Islet of Langerhans (tissue), 1 donor: ENCODE measurements at regions not wholly inside any gene's neighbourhood (a gene's known extent, or its start where the extent isn't known, plus 50 kb on each side); places are given as distances from the start of the nearest gene placed in this dataset.

ENCODE experiments used
- FAIRE-seq: peaks from one replicate; lab custom pipeline; 2011; peaks lifted over from hg19 to GRCh38; lab: Jason Lieb, UNC

DNA sequence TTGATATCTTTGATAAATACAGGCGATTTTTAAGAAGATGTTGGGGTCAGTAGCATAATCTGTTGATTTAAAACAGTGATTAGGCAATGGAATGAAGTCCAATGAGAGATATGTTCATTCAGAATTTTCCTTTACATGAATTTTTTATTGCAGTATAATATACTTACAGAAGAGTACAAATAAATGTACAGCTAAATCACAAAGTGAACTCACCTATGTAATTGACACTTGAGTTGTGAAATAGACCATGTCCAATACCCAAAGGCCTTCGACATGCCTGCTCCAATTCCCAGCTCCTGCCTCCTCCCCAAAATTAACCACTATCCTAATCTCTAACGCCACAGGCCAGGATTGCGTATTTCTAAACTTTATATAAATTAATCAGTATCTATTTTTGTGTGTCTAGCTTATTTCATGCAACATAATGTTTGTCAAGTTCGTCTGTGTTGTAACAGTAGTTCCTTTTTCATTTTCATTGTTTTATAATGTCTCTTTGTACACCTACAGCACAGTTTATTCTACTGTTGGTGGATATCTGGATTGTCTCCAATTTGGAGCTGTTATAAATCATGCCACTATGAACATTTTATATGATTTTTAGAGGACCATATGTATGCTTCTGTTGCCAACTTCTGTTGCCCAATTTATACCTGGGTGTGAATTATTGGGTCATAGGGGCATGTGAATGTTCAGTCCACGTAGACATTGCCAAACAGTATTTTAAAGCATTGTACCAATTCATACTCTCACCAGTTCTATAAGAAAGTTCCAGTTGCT is 208.3 kb downstream of the TLE1 start:
- no peak for FAIRE-seq

DNA sequence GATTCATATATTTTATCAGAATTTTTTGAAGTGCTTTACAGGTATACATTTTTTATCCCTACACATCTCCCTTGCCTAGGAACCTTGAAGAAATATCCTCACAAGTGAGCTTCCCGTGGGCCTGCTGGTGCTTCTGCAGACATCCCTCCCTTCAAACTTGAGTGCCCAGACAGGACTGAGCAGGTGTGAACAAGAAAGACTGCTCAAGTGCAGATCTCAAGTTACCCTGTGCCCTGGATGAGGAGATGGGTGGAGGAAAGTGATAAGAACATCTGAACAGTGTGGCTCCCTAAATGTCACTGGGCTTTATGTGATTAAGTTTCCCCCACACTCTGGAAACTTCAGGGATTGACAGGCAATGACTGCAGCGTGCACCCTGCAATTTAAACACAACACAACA is 209.8 kb downstream of the TLE1 start:
- FAIRE-seq: no peak

DNA sequence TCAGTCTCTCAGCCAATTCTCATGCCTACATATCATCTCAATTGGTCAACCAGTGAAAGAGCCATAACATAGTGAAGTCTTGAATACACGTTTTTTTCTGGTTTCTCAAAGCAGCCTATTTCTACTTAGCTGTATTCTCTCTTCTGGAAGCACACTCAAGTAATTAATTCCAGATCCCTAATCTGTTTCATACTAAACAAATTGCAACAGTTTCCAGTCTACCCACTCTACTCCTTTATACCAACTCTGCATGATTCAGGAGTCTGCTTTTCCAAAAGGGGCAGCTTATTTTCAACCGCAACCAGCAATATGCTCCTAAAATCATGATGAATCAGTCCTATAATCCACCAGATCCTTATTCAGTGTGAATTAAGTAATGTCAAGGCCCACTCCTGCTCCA is 211.7 kb downstream of the TLE1 start:
- FAIRE-seq: no peak

DNA sequence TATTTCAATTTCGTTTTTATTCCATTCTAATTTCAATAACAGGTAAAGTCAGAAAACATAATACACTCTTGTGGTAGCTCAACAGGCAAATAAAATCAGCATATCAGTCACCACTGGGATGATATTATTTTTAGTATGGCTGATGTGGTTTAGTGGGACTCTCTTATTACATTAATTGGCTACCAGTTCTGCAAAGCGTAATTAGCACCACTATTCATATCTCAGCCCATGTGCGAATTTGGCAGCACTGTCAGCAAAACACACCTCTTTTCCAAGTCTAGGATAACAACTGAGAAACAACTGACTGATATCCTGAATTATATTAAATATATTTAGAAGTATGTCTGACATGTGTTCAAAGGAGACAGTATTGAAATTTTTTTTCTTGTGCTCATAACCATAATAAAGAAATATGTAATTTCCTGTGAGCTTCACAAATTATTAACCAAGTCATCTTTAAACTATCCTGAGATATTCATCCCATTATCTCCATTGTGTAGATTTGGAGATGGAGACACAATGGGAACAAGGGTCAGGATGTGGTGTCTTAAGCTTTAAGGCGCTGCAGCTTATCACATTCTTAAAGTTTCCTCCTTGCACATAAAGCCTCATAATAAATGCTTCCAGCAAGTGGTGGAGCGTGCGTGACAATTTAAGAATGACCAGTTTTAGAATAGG is 212.4 kb downstream of the TLE1 start:
- FAIRE-seq: no peak

DNA sequence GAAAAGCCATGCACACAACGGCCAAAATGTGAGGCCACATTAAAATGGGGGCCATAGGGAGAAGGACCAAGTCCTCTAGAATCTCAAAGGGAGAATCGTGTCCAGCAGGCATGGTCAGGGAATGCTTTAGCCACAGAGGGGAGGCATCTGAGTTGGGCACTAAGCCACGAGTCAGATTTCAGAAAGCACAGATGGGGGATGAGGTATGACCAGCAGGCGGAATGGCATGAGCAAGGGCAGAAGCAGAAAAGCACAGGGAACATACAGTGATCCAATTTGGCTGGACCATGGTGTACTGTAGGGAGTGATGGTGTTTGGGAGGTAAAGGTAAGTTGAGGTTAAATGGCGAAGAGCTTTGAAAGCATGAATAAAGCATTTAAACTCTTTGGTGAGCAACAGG is 214.6 kb downstream of the TLE1 start:
- FAIRE-seq: no peak

DNA sequence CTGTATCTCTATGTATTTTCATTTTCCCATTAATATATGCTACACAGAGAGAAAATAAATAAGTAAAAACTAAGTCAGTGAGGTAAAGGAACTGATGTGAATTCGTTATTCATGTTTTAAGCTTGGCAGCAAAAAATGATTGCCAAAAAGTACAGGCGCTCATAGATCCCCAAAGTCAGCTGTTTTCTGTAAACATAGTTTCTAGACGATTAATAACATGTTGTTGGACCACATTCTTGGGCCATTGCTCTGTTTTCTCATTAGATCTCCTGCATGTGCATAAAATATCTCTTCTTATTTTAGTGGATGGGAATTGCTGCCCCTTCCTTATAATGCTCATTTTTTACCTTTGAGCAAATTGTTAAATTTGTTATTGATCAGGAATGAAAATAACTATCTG is 215.2 kb downstream of the TLE1 start:
- FAIRE-seq: no peak

DNA sequence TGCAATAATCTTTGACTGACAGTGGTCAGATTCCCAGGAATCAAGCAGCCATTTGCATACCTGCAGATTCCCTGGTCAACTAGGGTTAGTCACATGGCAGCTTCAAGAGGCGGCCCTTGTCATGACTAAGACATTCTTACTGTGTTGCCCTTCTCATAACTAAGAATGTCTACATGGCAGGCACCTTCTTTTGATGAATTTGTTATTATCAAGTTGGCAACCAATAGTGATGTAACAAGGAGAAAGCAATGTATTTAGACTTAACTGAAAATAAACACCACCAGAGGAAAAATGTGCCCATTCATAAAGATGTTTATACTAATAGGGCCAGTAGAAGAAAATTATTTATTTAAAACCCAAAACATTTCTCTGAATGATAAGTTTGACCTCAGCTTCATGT is 215.6 kb downstream of the TLE1 start:
- FAIRE-seq: no peak

DNA sequence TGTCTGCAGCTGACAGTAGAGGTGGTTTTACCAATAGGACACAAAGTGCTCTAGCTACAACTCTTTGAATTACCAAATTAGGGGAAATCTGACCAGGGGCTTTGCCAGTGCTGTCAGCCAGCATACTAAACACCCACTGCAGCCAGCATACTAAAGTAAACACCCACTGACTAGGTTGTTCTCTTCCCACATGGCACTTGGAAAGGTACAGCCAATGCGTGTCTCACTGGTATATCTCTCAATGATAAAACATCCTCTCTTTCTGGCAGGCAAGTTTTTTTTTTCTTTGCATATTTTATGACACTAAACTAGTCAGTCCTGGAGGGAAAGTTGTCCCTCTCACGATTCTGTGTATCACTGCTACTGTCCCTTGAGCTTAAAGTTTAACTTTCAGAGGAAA is 216.1 kb downstream of the TLE1 start:
- no peak for FAIRE-seq

DNA sequence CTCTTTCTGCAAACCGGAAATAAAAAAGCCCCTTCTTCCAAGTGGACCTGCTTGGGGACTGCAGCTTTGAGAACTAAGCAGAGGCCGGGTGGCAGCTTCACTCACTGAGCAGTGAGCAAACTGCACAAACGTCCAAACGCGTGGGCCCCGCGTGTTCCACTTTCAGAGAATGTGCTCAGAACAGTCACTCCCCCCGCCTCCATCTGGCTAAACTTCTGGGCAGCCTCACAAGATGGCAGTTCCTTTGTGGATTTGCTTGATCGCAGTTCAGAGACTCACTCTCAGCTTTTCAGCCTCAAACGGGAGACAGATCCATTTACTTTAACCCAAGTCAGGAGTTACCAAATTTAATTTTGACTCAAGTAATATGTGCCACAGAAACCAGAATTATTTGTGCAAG is 216.6 kb downstream of the TLE1 start:
- FAIRE-seq: no peak

DNA sequence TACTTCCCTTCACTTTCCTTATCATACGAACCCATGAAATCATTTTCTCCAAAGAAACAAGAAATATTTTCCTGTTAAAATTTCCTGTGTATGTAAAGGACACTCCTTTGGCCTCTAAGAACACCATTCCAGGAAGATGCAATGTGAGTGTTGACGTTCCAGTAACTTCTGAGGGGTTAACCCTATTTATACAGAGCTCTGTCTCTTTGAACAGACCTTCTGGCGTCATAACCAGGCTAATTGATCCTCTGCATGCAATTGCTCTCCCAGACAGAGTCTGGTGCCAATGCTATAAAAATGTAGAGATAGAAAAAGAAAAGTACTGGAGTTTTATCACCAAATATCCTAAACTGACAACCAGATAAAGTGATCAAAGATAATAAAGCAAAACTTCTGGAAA is 218.5 kb downstream of the TLE1 start:
- no peak for FAIRE-seq

DNA sequence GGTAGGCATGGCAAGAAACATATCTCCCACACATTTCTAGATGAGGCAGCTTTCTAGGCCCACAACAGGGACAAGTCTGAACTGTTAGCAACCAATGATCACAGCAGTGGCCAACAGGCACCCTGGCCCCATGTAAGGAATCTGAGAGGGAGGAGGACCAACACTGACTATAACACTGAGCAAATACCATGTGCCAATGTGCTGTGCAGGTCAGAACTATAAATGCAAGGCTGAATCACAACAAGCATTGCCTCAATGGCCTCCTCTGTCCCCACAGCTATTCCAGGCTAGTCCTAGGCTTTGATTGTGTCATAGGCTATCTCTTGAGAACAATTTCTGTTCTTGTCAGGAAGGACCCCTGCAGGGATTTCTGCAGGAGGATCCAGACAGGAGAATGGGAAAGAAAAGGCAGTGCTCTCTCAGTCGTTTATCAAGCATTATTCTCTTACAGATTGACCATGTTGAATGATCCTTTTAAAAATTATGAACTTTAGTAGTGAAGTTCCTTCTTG is 221.2 kb downstream of the TLE1 start:
- no peak for FAIRE-seq

DNA sequence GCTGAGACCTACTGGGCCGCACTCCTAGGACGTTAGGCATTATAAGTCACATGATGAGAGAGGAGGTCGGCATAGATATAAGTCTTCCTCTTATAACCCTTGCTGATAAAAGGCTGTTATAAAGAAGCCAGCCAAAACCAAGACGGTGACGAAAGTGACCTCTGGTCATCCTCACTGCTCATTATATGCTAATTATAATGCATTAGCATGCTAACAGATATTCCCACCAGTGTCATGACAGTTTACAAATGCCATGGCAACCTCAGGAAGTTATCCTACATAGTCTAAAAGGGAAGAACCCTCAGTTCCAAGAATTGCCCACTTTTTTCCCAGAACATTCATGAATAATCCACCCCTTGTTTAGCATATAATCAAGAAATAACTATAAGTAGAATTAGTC is 222.4 kb downstream of the TLE1 start:
- no peak for FAIRE-seq

DNA sequence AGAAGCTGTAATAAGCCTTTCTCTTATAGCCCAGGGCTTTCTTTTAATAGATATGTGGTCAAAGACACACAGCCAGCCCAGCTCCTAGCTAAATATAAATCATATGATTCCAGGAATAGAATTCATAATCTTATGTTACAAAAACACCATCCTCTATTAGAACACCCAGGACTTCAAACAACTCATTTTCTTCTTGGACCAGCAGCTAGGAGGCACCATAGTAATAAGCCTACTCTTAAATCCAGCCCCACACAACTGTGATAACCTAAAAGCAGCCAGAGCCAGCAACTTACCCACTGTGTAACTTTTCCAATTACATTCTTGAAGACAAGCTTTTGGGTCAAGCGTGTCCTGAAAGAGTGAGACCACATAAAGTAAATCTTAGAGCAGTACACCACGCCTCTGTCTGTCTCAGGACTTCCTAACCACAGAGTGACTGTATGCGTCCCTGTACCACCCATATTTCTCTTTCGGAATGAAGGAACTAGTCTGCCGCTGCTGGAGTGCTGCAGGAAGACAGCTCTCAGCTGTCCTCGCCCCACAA is 223.8 kb downstream of the TLE1 start:
- FAIRE-seq: no peak

DNA sequence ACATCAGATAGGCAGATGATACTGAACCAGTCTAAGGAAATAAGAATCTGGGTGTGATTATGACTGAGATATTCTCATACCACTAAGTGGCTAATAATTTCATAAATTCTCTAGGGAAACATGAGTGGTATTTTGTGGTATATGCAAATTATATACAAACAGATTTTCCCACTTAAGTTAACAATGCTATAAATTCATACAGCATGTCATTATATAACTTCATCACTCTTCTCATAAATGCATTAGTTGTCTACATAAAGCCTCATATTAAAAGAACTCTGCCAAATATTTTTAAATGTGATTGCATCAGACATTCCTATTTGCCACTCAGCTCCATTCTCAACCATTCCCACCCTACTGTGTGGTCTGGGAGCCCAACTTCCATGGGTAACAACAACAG is 226.5 kb downstream of the TLE1 start:
- FAIRE-seq: no peak

DNA sequence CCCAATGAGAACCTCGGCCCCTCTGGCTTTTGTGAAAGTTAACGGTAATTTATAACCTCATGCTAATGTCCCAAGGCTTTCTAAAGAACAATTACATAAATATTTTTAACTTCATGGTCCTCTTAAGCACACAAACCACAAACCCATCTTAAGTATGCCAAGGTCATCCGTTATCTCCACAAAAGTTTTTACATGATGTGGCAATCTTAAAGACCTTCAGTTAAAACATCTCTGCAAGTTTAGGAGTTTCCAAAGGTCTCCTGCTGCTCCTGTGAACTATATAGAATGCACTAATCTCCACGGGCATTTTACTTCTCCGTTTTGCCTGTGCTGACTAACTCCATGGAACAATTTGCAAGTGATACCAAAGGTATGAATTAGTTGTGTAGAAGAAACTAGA is 228.2 kb downstream of the TLE1 start:
- no peak for FAIRE-seq

DNA sequence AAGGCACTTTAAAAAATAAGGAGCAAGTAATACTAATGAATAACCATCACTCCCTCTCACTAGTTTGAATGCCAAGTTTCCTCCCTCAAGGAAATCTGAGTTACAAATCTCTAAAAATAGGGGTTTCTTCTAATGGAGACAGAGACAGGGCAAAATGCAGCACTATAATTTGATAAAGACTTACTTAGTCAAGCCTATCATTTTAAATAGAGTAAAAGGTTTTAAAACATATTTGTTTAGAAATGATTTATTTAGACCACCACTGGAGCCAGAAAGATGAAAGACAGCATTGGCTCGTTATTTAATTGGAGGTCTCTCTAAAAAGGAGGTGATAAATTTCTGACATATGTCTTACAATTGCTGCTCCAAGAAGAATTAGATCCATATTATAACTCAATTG is 228.7 kb downstream of the TLE1 start:
- FAIRE-seq: no peak

DNA sequence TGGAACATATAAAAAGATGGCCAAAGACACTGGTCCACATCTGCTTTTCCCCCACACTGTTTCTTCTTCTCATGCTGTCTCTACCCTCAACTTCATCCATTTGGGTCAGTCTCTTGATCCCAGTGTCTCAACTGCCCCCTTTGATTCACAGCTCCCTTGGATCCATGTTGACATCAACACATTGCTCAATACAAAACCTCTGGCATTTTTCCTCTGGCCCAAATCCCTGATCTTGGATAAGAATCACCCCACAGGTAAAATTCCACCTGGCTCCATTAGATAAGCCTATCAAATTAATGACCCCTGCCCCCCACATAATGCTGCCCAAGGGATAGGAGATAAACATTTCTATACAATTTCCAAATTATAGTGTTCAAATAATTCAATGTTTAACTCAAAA is 229.8 kb downstream of the TLE1 start:
- no peak for FAIRE-seq

DNA sequence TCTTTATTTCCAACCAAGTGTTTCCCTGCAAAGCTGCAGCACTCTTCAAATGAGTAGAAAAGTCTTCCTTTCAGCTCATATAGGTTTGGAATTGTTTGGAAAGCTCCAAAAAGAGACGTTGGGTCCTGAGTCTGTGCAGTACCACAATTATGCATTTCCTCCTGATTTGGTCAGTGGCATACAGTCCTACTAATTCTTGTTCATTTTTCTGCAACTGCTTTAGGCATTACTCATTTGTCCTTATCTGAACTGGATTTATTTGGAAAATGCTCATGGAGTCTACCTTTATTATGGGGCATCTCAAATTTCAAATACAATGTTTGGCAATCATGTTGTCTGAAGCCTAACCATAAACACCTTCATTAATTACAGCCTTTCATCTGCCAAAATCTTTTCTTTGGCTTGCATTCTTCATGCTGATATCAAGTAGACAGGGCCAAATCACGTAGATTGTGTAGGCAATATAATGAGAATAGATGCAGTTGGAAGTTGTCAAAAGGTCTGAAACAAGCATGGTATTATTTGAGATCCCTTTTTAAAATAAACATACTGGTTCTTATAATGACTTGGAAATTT is 232.8 kb downstream of the TLE1 start:
- no peak for FAIRE-seq

DNA sequence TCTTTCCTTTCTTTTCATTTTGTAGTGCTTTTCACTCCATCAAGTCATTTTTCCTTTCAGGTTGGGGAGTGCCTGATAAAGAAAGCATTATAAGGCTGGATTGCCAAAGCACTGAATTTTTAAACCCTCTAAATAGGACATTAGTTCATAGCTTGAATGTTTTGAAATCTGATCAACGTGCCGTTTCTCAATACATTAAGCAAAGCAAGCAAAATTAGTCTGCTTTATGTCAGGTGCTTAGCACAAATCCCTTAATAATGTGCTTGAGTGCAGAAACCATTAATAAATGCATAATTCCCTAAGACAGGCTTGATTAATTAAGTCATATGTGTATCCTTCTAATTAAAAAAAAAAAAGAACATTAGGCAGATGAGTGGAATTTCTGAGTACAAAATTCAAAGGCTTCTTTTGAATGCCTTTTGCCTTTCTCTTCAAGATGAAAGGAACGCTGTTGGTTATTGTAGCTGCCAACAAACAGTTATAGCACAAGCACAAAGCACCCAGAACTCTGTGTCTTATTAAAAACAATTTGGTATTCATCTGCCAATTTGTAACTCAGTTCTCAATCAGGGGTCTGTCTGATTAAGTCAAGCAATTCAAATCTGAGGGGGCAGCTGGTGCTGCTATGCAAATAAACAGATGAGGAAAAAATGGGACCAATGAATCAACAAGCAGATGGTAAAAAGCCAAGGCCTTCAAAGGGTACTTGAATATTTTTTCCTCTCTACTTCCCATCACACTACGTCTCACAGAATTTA is 233.7 kb downstream of the TLE1 start:
- FAIRE-seq: peak; percentile 41

DNA sequence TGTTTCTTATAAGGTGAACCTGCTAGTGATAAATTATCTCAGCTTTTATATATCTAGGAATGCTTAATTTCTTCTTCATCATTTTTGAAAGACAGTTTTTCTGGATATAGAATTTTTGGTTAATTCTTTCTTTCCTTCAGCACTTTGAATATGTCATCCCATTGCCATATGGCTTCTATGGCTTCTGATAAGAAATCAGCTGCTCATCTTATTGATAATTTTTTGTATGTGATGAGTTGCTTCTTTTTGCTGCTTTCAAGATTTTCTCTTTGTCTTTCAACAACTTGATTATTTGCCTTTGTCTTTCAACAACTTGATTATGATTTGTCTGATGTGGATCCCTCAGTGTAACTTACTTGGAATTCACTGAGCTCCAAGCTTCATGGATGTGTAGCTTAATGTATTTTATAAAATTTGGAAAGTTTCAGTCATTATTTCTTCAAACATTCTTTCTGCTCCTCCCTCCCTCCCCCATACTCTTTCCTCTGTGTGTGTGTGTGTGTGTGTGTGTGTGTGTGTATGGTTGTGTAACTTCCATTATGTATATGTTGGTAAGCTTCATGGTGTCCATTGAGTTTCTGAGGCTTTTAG is 243.9 kb downstream of the TLE1 start:
- FAIRE-seq: no peak

DNA sequence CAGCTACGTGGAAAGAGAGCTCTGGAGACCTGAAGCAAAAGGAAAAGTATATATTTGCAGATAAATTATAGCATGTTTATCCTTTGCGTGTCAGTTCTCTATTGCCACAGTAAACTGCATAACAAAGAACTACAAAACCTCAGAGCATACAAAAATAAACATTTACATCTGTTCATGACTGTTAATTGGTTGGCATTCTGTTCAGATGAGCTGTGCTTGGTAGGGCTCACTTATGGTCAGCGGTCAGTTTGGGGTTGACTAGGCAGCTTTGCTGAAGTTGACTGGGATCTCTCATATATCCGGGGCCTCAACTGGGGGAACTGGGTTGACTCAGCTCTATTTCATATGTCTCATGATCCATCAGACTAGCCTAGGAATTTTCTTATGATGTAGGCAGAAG is 257.7 kb downstream of the TLE1 start:
- FAIRE-seq: no peak

DNA sequence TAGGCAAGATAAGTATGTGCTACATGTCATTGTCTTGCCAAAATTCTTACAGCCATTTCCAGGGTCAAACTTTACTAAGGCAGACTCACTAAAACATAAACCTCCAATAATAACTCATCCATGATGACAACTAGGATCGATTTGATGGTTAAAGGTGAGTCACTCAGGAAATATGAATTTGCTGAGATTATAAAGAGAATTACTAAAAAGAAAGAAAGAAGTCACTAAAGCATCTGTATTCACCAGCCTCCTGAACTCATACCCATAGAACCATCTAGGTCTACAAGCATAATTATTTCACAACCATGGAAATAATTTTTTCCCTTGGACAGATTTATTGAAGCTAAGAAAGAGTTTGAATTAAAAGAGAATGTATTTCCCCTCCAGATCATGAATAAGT is 258.6 kb downstream of the TLE1 start:
- no peak for FAIRE-seq
